ENCODE measurements at regions not wholly inside any gene's neighbourhood (a gene's known extent, or its start where the extent isn't known, plus 50 kb on each side); places are given as distances from the start of the nearest gene placed in this dataset.

DNA sequence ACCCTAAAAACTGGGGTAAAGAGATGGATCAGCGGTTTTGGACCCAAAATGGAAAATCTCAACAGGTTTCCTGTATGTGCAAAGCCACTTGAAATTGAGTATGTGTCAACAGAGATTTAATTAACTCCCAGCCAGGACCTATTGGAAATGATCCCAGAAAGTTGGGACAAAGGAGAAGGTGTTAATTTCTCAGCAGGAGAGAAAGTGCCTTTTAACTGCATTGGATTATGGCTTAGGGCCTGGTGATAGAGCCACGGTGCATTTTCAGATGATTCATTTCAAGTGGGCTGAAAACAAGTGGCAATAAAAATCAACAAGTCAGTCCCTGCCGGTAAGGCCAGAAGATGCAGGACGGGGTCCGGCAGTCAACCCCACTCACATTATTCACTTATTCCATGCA, 80.2 kb upstream of the BCL11A start:
- no peaks in the 10 kb centered on the region for H3K9me3 Mint-ChIP-seq
- no peak for DNase-seq
- no peak overlapping the region for H3K4me3 Mint-ChIP-seq
- no peaks in the 10 kb centered on the region for H3K4me1 Mint-ChIP-seq
- ChIA-PET CTCF (no interaction called here), POLR2A (no interaction called here)
- no peaks in the 10 kb centered on the region for H3K36me3 Mint-ChIP-seq (ENCODE audit: low read depth)
- H3K27me3 Mint-ChIP-seq = peaks cover 10% of the 10 kb centered on the region
- no peak overlapping the region for H3K27ac Mint-ChIP-seq

GRCh38 chr2:60634438-60634837, 81.0 kb upstream of the BCL11A start:
- Mint-ChIP-seq H3K4me1 (no peaks in the 10 kb centered on the region), H3K27me3 (peaks cover 8% of the 10 kb centered on the region), H3K4me3 (no peak overlapping the region), H3K9me3 (no peaks in the 10 kb centered on the region), H3K27ac (no peak overlapping the region), H3K36me3 (ENCODE audit: low read depth) (no peaks in the 10 kb centered on the region)
- ChIA-PET POLR2A (no interaction called here), CTCF (interaction anchor here (1.0 kb wide), 1 partner anchor 15 kb away, joined by 3 read pairs; no protein-coding TSS in a partner anchor)
- DNase-seq = no peak

DNA sequence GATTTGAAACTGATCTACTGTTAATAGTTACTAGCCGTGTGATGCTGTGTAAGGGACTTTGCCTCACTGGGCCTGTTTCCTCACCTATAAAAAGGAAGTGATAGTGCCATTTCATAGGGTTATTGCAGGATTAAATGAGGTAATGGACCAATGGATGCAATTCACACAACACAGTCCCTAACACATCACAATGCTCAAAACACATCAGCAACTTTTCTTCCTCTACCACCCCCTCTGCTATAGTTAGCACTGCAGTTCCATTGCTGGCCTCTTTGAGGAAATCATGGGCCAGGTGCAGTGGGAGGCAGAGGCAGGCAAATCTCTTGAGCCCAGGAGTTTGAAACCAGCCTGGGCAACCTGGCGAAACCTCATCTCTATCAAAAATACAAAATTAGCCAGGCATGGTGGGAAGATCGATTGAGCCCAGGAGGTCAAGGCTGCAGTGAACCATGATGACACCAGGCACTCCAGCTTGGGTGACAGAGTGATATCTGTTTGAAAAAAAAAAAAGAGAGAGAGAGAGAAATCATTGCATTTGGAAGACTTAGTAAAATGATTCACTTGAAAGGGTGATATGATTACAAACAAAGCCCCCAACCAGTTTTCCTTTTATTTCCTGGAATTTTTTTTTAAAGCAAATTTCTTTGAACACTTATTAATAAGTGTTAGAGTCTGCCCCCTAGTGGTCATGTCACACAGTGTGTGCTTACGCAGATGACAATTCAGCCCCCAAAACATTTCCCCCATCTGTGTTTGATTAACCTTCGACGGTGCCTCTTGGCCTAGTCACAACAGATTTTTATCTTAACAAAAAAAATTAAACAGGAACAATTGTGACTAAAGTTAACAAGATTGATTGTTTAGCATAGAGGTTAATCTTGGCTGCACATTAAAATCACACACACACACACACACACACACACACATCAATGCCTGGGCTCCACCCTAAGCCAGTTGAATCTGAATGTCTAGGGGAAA, 88.6 kb upstream of the BCL11A start:
- Mint-ChIP-seq H3K36me3 (ENCODE audit: low read depth) (no peaks in the 10 kb centered on the region), H3K27ac (no peak overlapping the region), H3K9me3 (no peaks in the 10 kb centered on the region), H3K4me3 (no peak overlapping the region), H3K27me3 (peaks cover 9% of the 10 kb centered on the region), H3K4me1 (no peaks in the 10 kb centered on the region)
- ChIA-PET CTCF (interaction anchor here (1.7 kb wide), 1 partner anchor 9 kb away, joined by 4 read pairs; no protein-coding TSS in a partner anchor), POLR2A (no interaction called here)
- DNase-seq = peak; percentile 35

GRCh38 chr2:60643747-60644146, 90.3 kb upstream of the BCL11A start:
- H3K9me3 Mint-ChIP-seq = no peaks in the 10 kb centered on the region
- H3K27me3 Mint-ChIP-seq = peaks cover 9% of the 10 kb centered on the region
- no peak for DNase-seq
- H3K36me3 Mint-ChIP-seq (ENCODE audit: low read depth) = no peaks in the 10 kb centered on the region
- CTCF ChIA-PET = interaction anchor here (0.5 to 0.6 kb wide), 2 partner anchors 44 to 100 kb away, joined by 3 read pairs; no protein-coding TSS in a partner anchor
- POLR2A ChIA-PET = no interaction called here
- no peak overlapping the region for H3K4me3 Mint-ChIP-seq
- no peak overlapping the region for H3K27ac Mint-ChIP-seq
- H3K4me1 Mint-ChIP-seq = no peaks in the 10 kb centered on the region

GRCh38 chr2:60644951-60645350, 91.5 kb upstream of the BCL11A start:
- CTCF ChIA-PET = interaction anchor here (1.1 to 1.5 kb wide), 2 partner anchors 13 to 65 kb away, joined by 3 to 5 read pairs; no protein-coding TSS in a partner anchor
- no peak for DNase-seq
- Mint-ChIP-seq H3K27ac (no peak overlapping the region), H3K36me3 (ENCODE audit: low read depth) (no peaks in the 10 kb centered on the region), H3K4me3 (no peak overlapping the region), H3K27me3 (peaks cover 9% of the 10 kb centered on the region), H3K9me3 (no peaks in the 10 kb centered on the region), H3K4me1 (no peaks in the 10 kb centered on the region)
- POLR2A ChIA-PET = no interaction called here

DNA sequence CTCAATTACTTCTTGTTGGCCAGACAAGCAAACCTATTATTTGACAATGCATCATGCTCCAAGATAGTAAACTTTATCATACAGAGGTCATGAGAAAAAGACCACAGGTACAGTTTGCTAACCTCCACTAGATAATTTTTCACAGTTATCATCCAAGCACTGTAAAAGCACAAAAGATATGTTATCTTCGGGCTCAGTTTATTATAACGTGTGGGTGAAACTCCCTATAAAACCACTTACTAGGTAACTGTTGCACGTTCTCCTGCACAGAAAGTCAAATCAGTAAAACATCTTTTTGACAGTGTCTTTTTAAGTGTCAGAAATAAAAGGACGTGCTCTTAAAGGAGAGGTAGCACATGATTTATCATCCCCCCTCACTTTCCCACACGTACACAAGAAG, 94.7 kb upstream of the BCL11A start:
- CTCF ChIA-PET = interaction anchor here (0.8 kb wide), 1 partner anchor 19 kb away, joined by 3 read pairs; no protein-coding TSS in a partner anchor
- POLR2A ChIA-PET = no interaction called here
- no peak overlapping the region for H3K27ac Mint-ChIP-seq

DNA sequence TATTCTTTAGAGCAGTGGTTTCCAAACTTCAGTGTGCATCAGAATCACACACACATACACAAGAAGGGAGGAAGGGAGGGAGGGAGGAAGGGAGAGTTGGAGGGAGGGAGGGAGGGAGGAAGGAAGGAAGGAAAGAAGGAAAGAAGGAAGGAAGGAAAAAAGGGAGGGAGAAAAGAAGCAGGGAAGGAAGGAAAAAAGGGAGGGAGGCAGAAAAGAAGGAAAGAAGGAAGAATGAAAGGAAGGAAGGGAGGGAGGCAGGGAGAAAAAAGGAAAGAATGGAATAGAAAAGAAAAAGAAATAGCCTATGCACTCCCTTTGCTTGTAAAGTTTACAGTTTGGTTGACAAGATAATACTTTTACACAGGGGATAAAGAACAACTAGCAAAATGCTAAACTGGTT, 96.3 kb upstream of the BCL11A start:
- no peak for DNase-seq
- Mint-ChIP-seq H3K4me1 (no peaks in the 10 kb centered on the region), H3K27ac (no peak overlapping the region), H3K9me3 (no peaks in the 10 kb centered on the region), H3K4me3 (no peak overlapping the region), H3K27me3 (no peaks in the 10 kb centered on the region), H3K36me3 (ENCODE audit: low read depth) (no peaks in the 10 kb centered on the region)
- ChIA-PET POLR2A (no interaction called here), CTCF (interaction anchor here (1.3 kb wide), 1 partner anchor 15 kb away, joined by 3 read pairs; no protein-coding TSS in a partner anchor)

More for the DNA sequence above, 94.7 kb upstream of the BCL11A start:
- Mint-ChIP-seq H3K9me3 (no peaks in the 10 kb centered on the region), H3K4me3 (no peak overlapping the region), H3K36me3 (ENCODE audit: low read depth) (no peaks in the 10 kb centered on the region), H3K4me1 (no peaks in the 10 kb centered on the region), H3K27me3 (peaks cover 4% of the 10 kb centered on the region)
- DNase-seq = no peak

GRCh38 chr2:60652832-60653340, 99.4 kb upstream of the BCL11A start:
- DNase-seq = no peak
- Mint-ChIP-seq H3K36me3 (ENCODE audit: low read depth) (no peaks in the 10 kb centered on the region), H3K4me3 (no peak overlapping the region), H3K4me1 (no peaks in the 10 kb centered on the region), H3K27ac (no peak overlapping the region), H3K27me3 (no peaks in the 10 kb centered on the region), H3K9me3 (no peaks in the 10 kb centered on the region)
- ChIA-PET POLR2A (no interaction called here), CTCF (no interaction called here)

GRCh38 chr2:60657673-60658072, 98.4 kb upstream of the PAPOLG start:
- no peaks in the 10 kb centered on the region for H3K36me3 Mint-ChIP-seq (ENCODE audit: low read depth)
- no peak overlapping the region for H3K4me3 Mint-ChIP-seq
- H3K9me3 Mint-ChIP-seq = peaks cover 2% of the 10 kb centered on the region
- peaks cover 3% of the 10 kb centered on the region for H3K4me1 Mint-ChIP-seq
- CTCF ChIA-PET = interaction anchor here (1.1 kb wide), 1 partner anchor 12 kb away, joined by 5 read pairs; no protein-coding TSS in a partner anchor
- H3K27ac Mint-ChIP-seq = no peak overlapping the region
- H3K27me3 Mint-ChIP-seq = peaks cover 2% of the 10 kb centered on the region
- POLR2A ChIA-PET = interaction anchor here (0.7 kb wide), 1 partner anchor 14 kb away, joined by 5 read pairs; no protein-coding TSS in a partner anchor
- no peak for DNase-seq

- no peak for DNase-seq
- ChIA-PET CTCF (no interaction called here), POLR2A (no interaction called here)
- no peak overlapping the region for H3K4me3 Mint-ChIP-seq
- H3K4me1 Mint-ChIP-seq = peaks cover 7% of the 10 kb centered on the region
- H3K9me3 Mint-ChIP-seq = peaks cover 2% of the 10 kb centered on the region
- H3K27me3 Mint-ChIP-seq = peaks cover 5% of the 10 kb centered on the region
- H3K36me3 Mint-ChIP-seq (ENCODE audit: low read depth) = no peaks in the 10 kb centered on the region
- H3K27ac Mint-ChIP-seq = no peak overlapping the region
Measured at GRCh38 chr2:60659026-60659425, 97.0 kb upstream of the PAPOLG start.

DNA sequence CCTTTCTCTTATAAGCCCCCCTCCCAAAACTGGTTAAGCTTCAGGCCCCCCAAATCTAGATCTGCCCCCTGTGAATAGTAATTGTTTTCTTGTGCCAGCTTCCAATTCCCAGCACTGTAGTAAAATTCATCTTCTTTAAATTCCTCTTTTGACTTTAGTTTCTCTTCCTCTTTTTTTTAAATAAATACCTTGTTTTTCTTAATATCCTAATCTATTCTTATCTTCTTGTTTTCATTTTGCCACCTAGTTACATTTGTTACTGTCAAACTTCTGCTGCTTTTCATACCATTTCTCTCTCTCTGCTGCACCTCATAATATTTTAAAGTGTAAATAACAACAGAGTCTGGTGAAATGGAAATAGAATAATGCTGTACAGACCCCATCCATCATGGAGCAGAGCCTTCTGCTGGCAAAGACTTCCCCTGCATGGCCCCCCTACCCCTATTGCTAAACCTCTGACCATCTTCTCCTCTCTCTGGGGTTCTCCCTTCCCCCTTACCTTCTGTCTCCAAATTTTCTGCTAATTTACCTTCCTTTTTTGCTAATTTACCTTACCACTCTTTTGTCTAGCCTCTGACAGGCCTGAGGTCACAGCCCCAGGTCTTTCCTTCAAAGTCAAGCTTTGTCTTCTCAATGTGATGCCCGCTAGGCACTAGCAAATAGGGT, 94.9 kb upstream of the PAPOLG start:
- POLR2A ChIA-PET = no interaction called here
- no peak for DNase-seq
- Mint-ChIP-seq H3K9me3 (peaks cover 2% of the 10 kb centered on the region), H3K4me1 (peaks cover 7% of the 10 kb centered on the region), H3K27me3 (peaks cover 5% of the 10 kb centered on the region), H3K27ac (no peak overlapping the region), H3K4me3 (no peak overlapping the region), H3K36me3 (ENCODE audit: low read depth) (no peaks in the 10 kb centered on the region)
- CTCF ChIA-PET = no interaction called here

DNA sequence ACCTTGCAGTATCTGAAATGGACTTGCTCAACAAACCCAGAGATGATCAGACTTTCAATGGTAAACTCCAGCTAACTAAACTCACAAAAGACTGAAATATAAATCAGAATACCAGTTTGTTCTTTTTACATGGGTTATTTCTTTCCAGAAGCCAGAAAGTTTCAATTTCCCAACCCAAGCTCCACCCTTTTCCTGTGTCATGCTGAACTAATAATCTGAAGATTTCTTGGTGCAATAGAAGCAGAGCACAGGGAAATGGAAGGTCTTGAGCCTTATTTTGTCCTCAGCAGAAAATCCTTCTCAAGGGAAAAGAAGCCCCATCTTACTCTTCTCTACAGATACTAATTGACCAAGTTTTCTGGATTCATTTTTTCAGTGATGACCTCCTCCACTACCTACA, 93.3 kb upstream of the PAPOLG start:
- Mint-ChIP-seq H3K4me1 (peaks cover 7% of the 10 kb centered on the region), H3K9me3 (peaks cover 2% of the 10 kb centered on the region), H3K27me3 (peaks cover 6% of the 10 kb centered on the region), H3K27ac (no peak overlapping the region), H3K4me3 (no peak overlapping the region), H3K36me3 (ENCODE audit: low read depth) (no peaks in the 10 kb centered on the region)
- ChIA-PET POLR2A (no interaction called here), CTCF (interaction anchor here (1.3 kb wide), 1 partner anchor 12 kb away, joined by 4 read pairs; no protein-coding TSS in a partner anchor)
- DNase-seq = no peak

DNA sequence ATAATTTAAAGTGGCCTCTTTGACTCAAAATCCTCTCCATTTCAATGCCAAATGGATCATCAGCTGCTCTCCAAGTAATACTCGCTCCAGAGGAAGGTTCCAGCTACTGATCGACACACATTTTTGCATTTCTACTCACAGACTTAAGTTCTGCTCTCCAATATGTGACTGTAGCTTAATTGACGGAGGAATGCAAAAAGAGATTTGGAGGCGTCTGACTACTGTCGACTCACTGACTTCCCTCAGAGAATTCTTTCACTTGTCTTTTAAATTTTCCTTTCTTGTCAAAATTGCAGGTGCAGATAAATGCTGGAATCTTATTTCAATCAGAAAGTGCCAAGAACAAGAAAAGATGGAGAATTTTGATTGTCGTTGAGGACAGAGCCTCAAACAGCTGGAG, 84.1 kb upstream of the PAPOLG start:
- Mint-ChIP-seq H3K27me3 (no peaks in the 10 kb centered on the region), H3K4me1 (peaks cover 7% of the 10 kb centered on the region), H3K9me3 (no peaks in the 10 kb centered on the region), H3K36me3 (ENCODE audit: low read depth) (no peaks in the 10 kb centered on the region), H3K4me3 (no peak overlapping the region), H3K27ac (no peak overlapping the region)
- ChIA-PET CTCF (interaction anchor here (1.1 kb wide), 1 partner anchor 9 kb away, joined by 4 read pairs; no protein-coding TSS in a partner anchor), POLR2A (interaction anchor here (0.5 kb wide), 1 partner anchor 14 kb away, joined by 5 read pairs; no protein-coding TSS in a partner anchor)
- no peak for DNase-seq
